Dedifferentiated amniotic fluid mesenchymal stem cell (primary cell): ENCODE measurements at regions not wholly inside any gene's neighbourhood (a gene's known extent, or its start where the extent isn't known, plus 50 kb on each side); places are given as distances from the start of the nearest gene placed in this dataset.

ENCODE experiments used
- DNase-seq: peaks from one replicate; pipeline ENCODE4 v3.0.0-alpha.2; 2016; ENCODE audit errors: extremely low spot score

DNA sequence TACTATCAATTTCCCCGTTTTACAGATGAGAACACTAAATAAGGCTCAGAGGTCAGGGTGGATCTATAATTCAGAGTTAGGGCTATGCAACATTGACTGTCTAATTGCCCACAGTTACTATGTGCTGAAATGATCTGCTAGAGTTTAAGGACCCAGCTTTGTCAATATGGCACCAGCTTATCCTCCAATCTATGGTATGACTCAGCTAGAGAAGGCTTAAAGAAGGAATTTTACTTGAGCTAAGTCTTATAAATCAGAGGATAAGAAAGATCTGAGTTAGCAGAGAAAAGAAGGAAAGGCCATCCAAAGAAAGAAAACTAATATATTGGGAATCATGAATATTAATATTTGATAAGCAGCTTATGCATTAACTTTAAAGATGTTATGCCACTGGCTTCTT lies 78.1 kb downstream of the ASB9 start:
- no peak for DNase-seq

DNA sequence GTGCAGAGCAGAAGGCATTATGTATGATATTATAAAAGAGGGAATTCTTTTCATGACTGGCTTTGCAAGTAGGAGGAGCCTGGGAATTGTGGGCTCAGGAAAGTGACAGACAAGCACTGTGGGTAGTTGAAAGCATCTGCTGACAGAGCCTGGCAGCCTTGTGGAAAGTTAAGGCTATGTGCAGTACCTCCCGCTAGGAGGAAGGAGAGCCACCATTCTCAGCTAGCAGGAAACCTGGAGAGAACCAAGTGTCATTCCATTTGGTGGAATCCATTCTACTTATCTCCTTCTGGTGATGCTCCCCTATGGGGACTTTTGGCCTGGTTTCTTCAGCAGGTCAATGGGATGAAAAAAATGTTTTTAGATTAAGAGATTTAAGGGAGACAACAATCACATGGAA lies 81.8 kb downstream of the ASB9 start:
- DNase-seq: no peak

GRCh38 chrX:15177316-15177715 lies 92.6 kb downstream of the ASB9 start:
- no peak for DNase-seq

DNA sequence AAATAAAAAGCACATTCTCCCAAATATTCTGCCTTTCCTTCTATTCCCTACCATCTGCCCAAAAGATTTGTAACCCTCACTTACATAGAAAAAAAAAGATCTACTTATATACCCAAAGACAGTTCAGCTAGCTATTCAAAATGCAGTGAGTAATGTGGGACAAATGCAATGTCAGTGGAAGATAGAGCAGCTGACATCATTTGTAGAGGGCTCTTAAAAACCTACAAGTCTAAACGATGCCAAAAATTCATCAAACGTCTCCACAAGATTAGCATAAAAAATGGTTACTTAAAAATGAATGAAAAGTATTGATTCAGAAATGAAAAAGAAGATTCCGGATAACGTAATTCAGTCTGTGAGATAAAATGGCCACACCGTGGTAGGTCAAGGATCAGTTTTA lies 96.5 kb downstream of the ASB9 start:
- DNase-seq: no peak

DNA sequence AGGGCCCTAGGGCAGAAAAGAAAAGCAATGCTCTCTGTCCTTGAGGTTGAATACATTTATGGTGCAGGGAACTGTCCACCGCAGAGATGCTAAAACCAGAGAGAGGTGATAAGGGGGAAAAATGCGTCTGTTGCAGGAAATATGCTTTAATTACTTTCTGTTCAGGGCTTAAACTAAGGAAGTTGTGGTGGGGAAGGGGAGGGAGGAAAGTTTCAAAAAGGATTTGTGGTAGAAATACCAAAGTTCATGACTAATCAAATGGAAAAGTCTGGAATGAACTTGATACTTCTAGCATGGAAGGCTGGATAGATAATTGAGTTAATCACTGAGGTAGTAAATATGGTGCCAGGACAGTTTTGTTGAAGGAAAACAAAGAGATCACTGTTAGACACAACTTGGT lies 99.0 kb downstream of the ASB9 start:
- DNase-seq: no peak

DNA sequence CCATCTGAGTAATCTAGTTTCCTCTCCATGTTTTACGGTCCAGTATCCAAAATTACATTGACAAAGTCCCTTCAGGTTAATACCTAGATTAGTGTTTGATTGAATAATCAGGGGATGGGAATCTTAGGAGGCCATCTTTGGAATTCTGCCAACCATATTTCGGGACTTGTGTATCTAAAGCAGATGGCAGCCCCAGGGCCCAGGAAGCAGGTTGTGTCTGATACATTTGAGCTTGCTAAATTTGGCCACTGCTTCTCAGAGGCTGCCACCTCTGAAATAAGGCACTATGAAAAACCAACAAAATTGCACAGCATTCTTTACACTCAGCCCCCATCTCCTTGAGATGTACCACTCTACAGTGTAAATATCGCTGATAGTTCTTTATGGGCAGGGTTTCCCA lies 102.1 kb downstream of the ASB9 start:
- DNase-seq: no peak

- no peak for DNase-seq
These were observed 104.1 kb downstream of the ASB9 start for GRCh38 chrX:15165832-15166231.

GRCh38 chrX:15163131-15163530 lies 106.8 kb downstream of the ASB9 start:
- no peak for DNase-seq

DNA sequence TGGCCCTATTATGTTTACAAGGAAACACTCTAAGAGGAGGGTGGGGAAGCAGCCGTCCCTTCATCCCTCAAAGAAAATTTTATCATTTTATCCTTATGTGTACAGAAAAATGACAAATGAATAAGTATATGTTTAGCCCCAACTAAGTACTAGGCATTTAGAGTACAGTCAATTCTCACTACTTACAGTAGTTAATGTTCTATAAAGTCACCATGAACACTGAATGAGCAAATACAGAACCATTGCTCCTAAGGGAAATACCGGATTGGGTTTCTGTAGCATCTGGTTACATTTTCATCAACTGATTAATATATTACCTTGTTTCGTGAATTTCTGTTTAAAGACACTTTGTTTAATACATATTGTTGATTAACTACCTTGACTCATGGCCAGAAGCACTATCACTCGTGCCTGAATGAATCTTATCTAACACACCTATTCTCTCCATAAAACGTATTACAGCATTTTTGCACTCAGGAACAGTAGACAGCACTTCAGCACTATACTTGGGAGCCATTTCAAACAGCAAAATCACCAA lies 109.3 kb downstream of the ASB9 start:
- DNase-seq: no peak

- no peak for DNase-seq
These were observed 111.0 kb downstream of the ASB9 start for GRCh38 chrX:15158736-15159406.

- DNase-seq: no peak
These were observed 111.5 kb downstream of the ASB9 start for GRCh38 chrX:15158350-15158735.

- DNase-seq: no peak
These were observed 112.3 kb downstream of the ASB9 start for GRCh38 chrX:15157624-15158023.

DNA sequence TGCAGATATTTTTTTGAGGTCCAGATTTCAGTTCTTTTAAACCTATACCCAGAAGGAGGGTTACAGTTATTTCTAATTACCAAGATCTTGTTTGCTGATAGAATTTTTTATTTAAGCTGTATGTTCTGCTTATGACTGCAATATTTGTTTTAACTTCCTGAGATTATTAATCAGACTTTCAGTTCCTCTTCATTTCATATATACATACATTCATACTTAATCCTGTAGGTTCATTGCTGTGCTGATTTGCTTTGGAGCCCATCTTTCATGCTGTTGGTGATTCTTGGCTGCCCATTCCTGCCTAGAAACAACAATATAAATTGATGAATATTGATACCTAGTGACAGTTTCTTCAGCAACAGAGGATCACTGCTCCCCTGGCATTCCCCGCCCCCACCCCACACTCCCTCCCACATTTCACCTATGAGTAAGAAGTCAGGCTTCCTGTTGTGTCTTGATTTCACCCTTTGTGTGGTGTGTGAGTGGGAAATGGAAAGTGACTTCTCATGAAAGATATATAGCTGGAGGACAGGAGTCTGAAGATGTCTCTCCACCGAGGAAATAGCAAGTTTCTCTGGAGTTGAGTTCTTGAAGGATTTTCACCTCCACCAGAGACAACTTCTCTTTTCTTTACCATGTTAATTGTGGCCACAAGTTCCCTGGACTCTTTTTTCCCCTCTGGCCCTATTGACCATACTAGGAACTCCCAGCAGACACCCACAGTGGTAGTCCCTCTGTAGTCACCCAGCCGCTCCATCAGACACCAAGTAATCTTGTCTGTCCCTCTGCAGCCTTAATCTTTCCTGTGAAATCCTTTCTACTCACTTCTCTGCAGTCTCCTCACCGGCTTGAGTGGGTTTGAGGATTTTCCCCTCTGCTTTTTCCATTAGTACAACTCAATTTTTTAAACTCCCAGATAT lies 118.4 kb downstream of the ASB9 start:
- DNase-seq: no peak

- no peak for DNase-seq
These were observed 119.3 kb downstream of the ASB9 start for GRCh38 chrX:15150586-15150985.

DNA sequence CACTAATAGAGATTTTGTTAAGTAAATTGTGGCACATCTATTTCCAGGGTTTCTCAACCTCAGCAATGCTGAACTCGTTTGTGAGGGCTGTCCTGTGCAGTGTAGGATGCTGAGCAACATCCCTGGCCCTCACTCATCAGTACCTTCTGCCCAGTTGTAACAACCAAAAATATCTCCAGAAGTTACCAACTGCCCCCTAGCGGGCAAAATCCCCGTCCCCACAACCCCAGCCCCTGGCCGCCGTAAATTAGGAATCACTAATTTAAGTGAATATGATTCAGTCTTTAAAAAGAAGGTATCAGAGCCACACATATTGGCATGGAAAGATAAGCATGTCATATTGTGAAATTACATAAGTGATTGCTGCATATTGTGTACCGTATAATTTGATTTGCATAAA lies 123.4 kb downstream of the ASB9 start:
- DNase-seq: no peak

DNA sequence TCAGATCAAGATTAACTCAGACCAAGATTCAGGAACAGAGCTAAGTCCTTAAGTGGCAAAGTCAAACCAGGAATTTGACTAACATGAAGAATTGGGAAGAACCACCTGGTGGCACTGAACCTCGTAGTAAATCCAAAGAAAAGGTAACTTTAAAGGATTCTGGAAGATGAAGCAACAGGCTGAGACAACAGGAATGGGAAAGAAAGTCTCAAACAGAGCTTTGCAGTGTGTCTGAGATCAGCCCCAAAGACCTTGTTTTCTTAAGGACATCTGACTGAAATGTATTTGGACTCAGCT lies 126.1 kb downstream of the ASB9 start:
- no peak for DNase-seq

GRCh38 chrX:15143050-15143824 lies 126.6 kb downstream of the ASB9 start:
- peak; percentile 22 for DNase-seq

DNA sequence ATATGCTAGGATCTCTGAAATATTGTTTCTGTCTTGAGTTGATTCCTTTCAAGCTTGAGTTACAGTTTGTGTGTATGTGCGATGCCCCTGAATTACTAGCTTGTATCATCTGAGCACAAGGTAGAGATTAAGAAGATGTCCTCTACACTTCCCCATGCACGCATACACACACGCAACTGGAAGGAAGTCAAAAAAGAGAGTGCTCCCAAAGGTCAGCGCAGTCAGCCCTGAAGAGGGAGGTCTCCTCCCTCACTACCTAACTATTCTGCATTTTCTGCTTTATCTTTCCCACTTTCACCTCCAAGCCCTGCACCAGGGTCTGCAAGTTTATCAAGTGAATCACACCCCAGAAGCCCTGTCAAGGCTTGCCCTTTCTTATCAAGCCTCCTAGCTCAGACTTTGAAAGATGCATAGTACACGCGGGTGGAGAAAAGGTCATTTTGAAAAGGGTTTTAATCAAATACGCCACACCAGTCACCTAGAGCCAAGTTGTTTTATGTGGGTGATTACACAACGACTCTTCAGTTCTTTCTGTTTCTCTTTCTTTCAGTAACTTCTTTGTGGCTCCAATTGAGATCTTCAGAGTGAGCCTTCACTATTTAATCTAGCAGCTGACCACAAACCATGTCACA lies 127.7 kb downstream of the ASB9 start:
- DNase-seq: no peak

GRCh38 chrX:15136795-15137194 lies 133.1 kb downstream of the ASB9 start:
- no peak for DNase-seq

- DNase-seq: no peak
These were observed 140.5 kb downstream of the ASB9 start for GRCh38 chrX:15129412-15129811.

DNA sequence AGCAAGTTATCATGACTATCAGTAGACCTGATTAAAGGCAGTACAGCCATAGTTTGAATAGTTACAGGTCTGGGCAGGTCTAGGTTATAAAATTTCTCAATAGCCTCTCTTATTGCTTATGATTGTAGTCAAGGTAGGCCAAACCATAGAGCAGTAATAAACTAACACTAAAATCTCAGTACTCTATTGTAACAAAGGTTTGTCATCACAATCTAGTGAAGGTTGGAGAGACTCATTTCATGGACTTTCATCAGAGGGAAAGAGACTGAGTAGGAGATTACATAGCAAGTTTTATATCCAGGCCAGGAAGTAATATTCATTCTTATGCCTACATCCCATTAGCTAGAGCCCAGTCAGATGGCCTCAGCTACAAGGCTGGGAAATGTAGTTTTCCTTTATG lies 141.0 kb downstream of the ASB9 start:
- DNase-seq: no peak

- no peak for DNase-seq
These were observed 142.9 kb downstream of the ASB9 start for GRCh38 chrX:15127010-15127409.
